ENCODE measurements at regions not wholly inside any gene's neighbourhood (a gene's known extent, or its start where the extent isn't known, plus 50 kb on each side); places are given as distances from the start of the nearest gene placed in this dataset.

DNA sequence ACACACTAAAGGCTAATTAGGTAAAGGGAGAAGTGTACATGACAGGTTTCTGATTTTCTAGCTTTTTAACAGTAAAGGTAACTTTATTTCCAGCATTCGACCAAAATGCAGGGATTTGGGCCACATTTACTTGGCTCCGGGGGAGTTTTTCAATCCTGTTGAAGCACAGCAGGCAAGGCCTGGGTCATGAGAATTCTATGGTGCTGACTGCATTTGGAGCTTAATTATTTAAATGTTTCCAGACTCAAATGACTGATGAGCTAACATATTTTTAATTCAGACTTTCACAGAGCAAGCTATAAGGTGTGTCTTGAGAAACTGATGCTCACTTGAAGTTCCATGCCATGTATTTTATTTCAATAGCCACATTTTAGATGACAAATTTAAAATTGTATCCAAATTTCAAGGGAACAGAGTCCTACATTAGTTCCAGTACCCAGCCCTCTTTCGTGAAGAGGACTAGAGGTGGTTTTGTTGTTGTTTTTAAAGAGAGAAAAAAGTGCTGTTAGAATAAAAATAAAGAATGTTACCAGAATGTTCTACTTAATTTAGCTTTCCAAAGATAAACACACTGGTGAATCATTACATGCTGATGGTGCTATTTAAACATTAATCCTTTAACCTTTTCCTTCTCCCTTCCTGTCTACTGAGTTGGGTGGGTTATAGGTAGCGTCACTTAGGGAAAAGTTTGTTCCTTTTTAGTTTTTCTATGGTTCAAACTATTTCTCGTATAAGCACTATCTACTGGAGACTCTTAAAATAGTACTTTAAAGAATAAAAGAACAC lies 82.3 kb upstream of the PHACTR2 start:
- Histone ChIP-seq H3K4me1 (ENCODE audit: low read depth) (no peaks in the 10 kb centered on the region), H3K27ac (no peak overlapping the region), H3K4me3 (no peak overlapping the region), H3K27me3 (no peaks in the 10 kb centered on the region), H3K36me3 (no peaks in the 10 kb centered on the region), H3K9me3 (ENCODE audit: low read depth) (no peaks in the 10 kb centered on the region)
- TF ChIP-seq, protein P1, sequence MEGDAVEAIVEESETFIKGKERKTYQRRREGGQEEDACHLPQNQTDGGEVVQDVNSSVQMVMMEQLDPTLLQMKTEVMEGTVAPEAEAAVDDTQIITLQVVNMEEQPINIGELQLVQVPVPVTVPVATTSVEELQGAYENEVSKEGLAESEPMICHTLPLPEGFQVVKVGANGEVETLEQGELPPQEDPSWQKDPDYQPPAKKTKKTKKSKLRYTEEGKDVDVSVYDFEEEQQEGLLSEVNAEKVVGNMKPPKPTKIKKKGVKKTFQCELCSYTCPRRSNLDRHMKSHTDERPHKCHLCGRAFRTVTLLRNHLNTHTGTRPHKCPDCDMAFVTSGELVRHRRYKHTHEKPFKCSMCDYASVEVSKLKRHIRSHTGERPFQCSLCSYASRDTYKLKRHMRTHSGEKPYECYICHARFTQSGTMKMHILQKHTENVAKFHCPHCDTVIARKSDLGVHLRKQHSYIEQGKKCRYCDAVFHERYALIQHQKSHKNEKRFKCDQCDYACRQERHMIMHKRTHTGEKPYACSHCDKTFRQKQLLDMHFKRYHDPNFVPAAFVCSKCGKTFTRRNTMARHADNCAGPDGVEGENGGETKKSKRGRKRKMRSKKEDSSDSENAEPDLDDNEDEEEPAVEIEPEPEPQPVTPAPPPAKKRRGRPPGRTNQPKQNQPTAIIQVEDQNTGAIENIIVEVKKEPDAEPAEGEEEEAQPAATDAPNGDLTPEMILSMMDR (IDR thresholded peaks at IDR 0.05; ENCODE audit: low read depth, low read length), result no peak
- DNase-seq (ENCODE audit: low read depth in 1 of 2, low spot score in 1 of 2), result no peak

DNA sequence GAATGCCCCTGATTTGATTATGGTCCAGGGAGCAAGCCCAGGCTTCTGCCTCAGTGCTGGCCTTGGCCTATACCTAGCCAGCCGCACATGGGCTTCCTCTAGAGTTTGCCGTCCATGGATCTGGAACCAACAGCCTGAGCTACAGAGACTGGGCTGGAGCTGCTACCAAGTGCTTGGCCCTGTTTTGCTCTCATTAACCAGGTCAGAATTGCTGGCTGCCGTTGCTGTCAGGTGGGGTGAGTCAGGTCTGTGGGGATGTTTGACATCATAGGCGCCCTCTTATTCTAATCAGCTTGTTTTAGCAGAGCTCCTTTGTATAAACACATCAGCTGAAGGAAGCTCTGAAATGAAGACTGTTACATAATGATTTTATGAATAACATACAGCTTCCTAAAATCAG lies 83.1 kb upstream of the PHACTR2 start:
- Histone ChIP-seq H3K27ac (no peak overlapping the region), H3K4me3 (no peak overlapping the region), H3K4me1 (ENCODE audit: low read depth) (no peaks in the 10 kb centered on the region), H3K36me3 (no peaks in the 10 kb centered on the region), H3K9me3 (ENCODE audit: low read depth) (no peaks in the 10 kb centered on the region), H3K27me3 (no peaks in the 10 kb centered on the region)
- no peak for DNase-seq (ENCODE audit: low read depth in 1 of 2, low spot score in 1 of 2)
- TF ChIP-seq, protein P1 (IDR thresholded peaks at IDR 0.05; ENCODE audit: low read depth, low read length), result no peak

DNA sequence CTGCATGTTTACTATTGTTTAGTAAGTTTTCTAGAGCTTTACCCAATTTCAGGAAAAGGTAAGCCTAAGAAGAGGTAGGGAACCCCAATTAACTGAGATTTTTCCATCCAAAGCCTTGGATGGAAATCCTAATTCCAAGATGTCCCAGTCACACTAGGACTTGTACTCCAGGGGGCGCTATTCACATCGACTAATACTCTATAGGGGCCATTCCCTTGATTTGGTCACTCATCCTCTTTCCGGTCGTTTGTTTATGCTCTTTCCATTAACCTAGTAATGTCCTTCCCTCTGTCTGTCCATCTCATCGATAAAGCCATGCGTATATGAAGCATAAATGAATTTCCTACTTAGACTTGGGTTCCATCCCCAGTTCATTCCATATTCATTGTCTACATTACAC lies 80.8 kb upstream of the FUCA2 start:
- Histone ChIP-seq H3K27me3 (no peaks in the 10 kb centered on the region), H3K36me3 (no peaks in the 10 kb centered on the region), H3K4me1 (ENCODE audit: low read depth) (no peaks in the 10 kb centered on the region), H3K27ac (no peak overlapping the region), H3K9me3 (ENCODE audit: low read depth) (no peaks in the 10 kb centered on the region), H3K4me3 (no peak overlapping the region)
- DNase-seq (ENCODE audit: low read depth in 1 of 2, low spot score in 1 of 2), result no peak
- TF ChIP-seq, protein P1 (IDR thresholded peaks at IDR 0.05; ENCODE audit: low read depth, low read length), result peak; percentile 30

DNA sequence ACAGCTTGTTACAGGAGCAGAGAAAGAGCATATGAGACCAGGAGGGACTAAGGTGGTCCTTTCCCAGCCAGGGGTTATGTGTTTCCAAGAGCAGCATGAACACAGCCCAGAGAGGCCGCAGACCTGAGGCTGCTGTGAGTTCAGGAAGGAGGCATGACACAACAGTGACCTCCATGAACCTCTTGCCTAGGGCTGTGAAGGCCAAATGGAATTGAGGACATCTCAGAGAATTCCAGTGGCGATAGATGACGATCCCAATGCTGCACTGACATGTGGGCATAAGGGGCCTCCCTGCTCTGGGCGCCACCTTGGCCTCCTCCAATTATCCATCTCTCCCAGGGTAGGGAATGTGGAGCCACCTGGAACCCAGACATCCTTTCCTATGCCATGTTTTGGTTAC lies 79.9 kb upstream of the FUCA2 start:
- no peak overlapping the region for H3K4me3 ChIP-seq
- no peaks in the 10 kb centered on the region for H3K9me3 ChIP-seq (ENCODE audit: low read depth)
- no peak overlapping the region for H3K27ac ChIP-seq
- H3K27me3 ChIP-seq, result no peaks in the 10 kb centered on the region
- H3K4me1 ChIP-seq (ENCODE audit: low read depth), result no peaks in the 10 kb centered on the region
- TF ChIP-seq, protein P1 (IDR thresholded peaks at IDR 0.05; ENCODE audit: low read depth, low read length), result no peak
- no peaks in the 10 kb centered on the region for H3K36me3 ChIP-seq
- no peak for DNase-seq (ENCODE audit: low read depth in 1 of 2, low spot score in 1 of 2)

DNA sequence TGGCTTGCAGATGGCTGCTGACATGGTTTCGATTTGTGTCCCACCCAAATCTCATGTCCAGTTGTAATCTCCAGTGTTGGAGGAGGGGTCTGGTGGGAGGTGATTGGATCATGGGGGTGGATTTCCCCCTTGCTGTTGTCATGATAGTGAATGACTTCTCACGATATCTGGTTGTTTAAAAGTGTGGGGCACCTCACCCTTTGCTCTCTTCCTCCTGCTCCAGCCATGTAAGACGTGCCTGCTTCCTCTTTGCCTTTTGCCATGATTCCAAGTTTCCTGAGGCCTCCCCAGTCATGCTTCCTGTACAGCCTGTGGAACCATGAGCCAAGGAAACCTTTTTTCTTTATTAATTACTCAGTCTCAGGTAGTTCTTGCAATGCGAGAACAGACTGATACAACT lies 77.6 kb upstream of the FUCA2 start:
- no peak overlapping the region for H3K4me3 ChIP-seq
- no peak overlapping the region for H3K27ac ChIP-seq
- no peaks in the 10 kb centered on the region for H3K27me3 ChIP-seq
- H3K36me3 ChIP-seq, result no peaks in the 10 kb centered on the region
- H3K4me1 ChIP-seq (ENCODE audit: low read depth), result no peaks in the 10 kb centered on the region
- DNase-seq (ENCODE audit: low read depth in 1 of 2, low spot score in 1 of 2), result no peak
- H3K9me3 ChIP-seq (ENCODE audit: low read depth), result no peaks in the 10 kb centered on the region
- TF ChIP-seq, protein P1 (IDR thresholded peaks at IDR 0.05; ENCODE audit: low read depth, low read length), result no peak
